Activated CD4-positive, alpha-beta T cell treated with anti-CD3 and anti-CD28 coated beads, Interleukin-2, amount 10 ng/mL, durations not matched to agents 7 days and 5 days (primary cell): ENCODE measurements at regions not wholly inside any gene's neighbourhood (a gene's known extent, or its start where the extent isn't known, plus 50 kb on each side); places are given as distances from the start of the nearest gene placed in this dataset.

ENCODE experiments used
- CTCF ChIA-PET: fragments of 350-600 bp; sonication (Branson Sonifier 250); formaldehyde crosslinking; loops from one replicate; lab custom pipeline; 2021; ENCODE audit warnings: antibody characterized with exemption; lab: Charles Lee
- POLR2A ChIA-PET: fragments of 350-600 bp; sonication (Branson Sonifier 250); formaldehyde crosslinking; loops from one replicate; lab custom pipeline; 2021; ENCODE audit warnings: antibody characterized with exemption; lab: Charles Lee
- DNase-seq: peaks from one replicate; pipeline ENCODE4 v3.0.0-alpha.2; 2020
- H3K27ac Mint-ChIP-seq: one replicate; pipeline ENCODE4 v1.8.0; 2021; ENCODE audit warnings: mild to moderate bottlenecking, moderate library complexity, mixed read lengths
- H3K27me3 Mint-ChIP-seq: one replicate; pipeline ENCODE4 v1.8.0; 2021; ENCODE audit warnings: mixed read lengths
- H3K36me3 Mint-ChIP-seq: one replicate; pipeline ENCODE4 v1.8.0; 2021; ENCODE audit warnings: low read depth, mixed read lengths
- H3K4me1 Mint-ChIP-seq: one replicate; pipeline ENCODE4 v1.8.0; 2021; ENCODE audit warnings: mixed read lengths
- H3K4me3 Mint-ChIP-seq: one replicate; pipeline ENCODE4 v1.8.0; 2021; ENCODE audit warnings: mild to moderate bottlenecking, moderate library complexity, mixed read lengths
- H3K9me3 Mint-ChIP-seq: one replicate; pipeline ENCODE4 v1.8.0; 2021; ENCODE audit warnings: mixed read lengths

- DNase-seq, result no peak
- ChIA-PET CTCF (no interaction called here), POLR2A (no interaction called here)
- Mint-ChIP-seq H3K4me3 (no peak overlapping the region), H3K4me1 (no peaks in the 10 kb centered on the region), H3K9me3 (no peaks in the 10 kb centered on the region), H3K27me3 (no peaks in the 10 kb centered on the region), H3K36me3 (no peaks in the 10 kb centered on the region), H3K27ac (no peak overlapping the region)
Measured at GRCh38 chr6:54017877-54018276, 93.4 kb upstream of the MLIP start.

GRCh38 chr6:54018722-54019121 lies 92.5 kb upstream of the MLIP start:
- Mint-ChIP-seq H3K27me3 (no peaks in the 10 kb centered on the region), H3K4me1 (no peaks in the 10 kb centered on the region), H3K9me3 (no peaks in the 10 kb centered on the region), H3K4me3 (no peak overlapping the region), H3K36me3 (no peaks in the 10 kb centered on the region), H3K27ac (no peak overlapping the region)
- DNase-seq, result no peak
- ChIA-PET POLR2A (no interaction called here), CTCF (no interaction called here)

- no peak for DNase-seq
Measured at GRCh38 chr6:54019860-54020259, 91.4 kb upstream of the MLIP start.

GRCh38 chr6:54020334-54020733 lies 90.9 kb upstream of the MLIP start:
- Mint-ChIP-seq H3K4me1 (no peaks in the 10 kb centered on the region), H3K27me3 (no peaks in the 10 kb centered on the region), H3K9me3 (no peaks in the 10 kb centered on the region), H3K36me3 (no peaks in the 10 kb centered on the region), H3K4me3 (no peak overlapping the region), H3K27ac (no peak overlapping the region)
- DNase-seq, result no peak
- CTCF ChIA-PET, result no interaction called here
- POLR2A ChIA-PET, result no interaction called here

More at GRCh38 chr6:54019860-54020259, 91.4 kb upstream of the MLIP start:
- POLR2A ChIA-PET, result no interaction called here
- H3K27me3 Mint-ChIP-seq, result no peaks in the 10 kb centered on the region
- H3K4me3 Mint-ChIP-seq, result no peak overlapping the region
- H3K9me3 Mint-ChIP-seq, result no peaks in the 10 kb centered on the region
- H3K27ac Mint-ChIP-seq, result no peak overlapping the region
- CTCF ChIA-PET, result no interaction called here
- no peaks in the 10 kb centered on the region for H3K4me1 Mint-ChIP-seq
- no peaks in the 10 kb centered on the region for H3K36me3 Mint-ChIP-seq

- no peaks in the 10 kb centered on the region for H3K36me3 Mint-ChIP-seq
- DNase-seq, result no peak
- no peaks in the 10 kb centered on the region for H3K4me1 Mint-ChIP-seq
- ChIA-PET CTCF (no interaction called here), POLR2A (no interaction called here)
- H3K4me3 Mint-ChIP-seq, result no peak overlapping the region
- H3K27ac Mint-ChIP-seq, result no peak overlapping the region
- no peaks in the 10 kb centered on the region for H3K27me3 Mint-ChIP-seq
- no peaks in the 10 kb centered on the region for H3K9me3 Mint-ChIP-seq
Measured at GRCh38 chr6:54026652-54027400, 84.4 kb upstream of the MLIP start.

GRCh38 chr6:54028170-54028569 lies 83.1 kb upstream of the MLIP start:
- POLR2A ChIA-PET, result no interaction called here

GRCh38 chr6:54029187-54029586 lies 82.1 kb upstream of the MLIP start:
- Mint-ChIP-seq H3K9me3 (no peaks in the 10 kb centered on the region), H3K36me3 (no peaks in the 10 kb centered on the region), H3K4me3 (no peak overlapping the region), H3K4me1 (no peaks in the 10 kb centered on the region), H3K27me3 (no peaks in the 10 kb centered on the region), H3K27ac (no peak overlapping the region)
- no peak for DNase-seq
- ChIA-PET POLR2A (no interaction called here), CTCF (no interaction called here)

More at GRCh38 chr6:54028170-54028569, 83.1 kb upstream of the MLIP start:
- no peak for DNase-seq
- no peaks in the 10 kb centered on the region for H3K36me3 Mint-ChIP-seq
- H3K4me1 Mint-ChIP-seq, result no peaks in the 10 kb centered on the region
- CTCF ChIA-PET, result no interaction called here
- no peaks in the 10 kb centered on the region for H3K27me3 Mint-ChIP-seq
- H3K9me3 Mint-ChIP-seq, result no peaks in the 10 kb centered on the region
- no peak overlapping the region for H3K4me3 Mint-ChIP-seq
- H3K27ac Mint-ChIP-seq, result no peak overlapping the region

- Mint-ChIP-seq H3K27me3 (no peaks in the 10 kb centered on the region), H3K9me3 (no peaks in the 10 kb centered on the region), H3K27ac (no peak overlapping the region), H3K4me3 (no peak overlapping the region), H3K4me1 (no peaks in the 10 kb centered on the region), H3K36me3 (no peaks in the 10 kb centered on the region)
- POLR2A ChIA-PET, result no interaction called here
- CTCF ChIA-PET, result no interaction called here
- DNase-seq, result no peak
Measured at GRCh38 chr6:54031169-54031568, 80.1 kb upstream of the MLIP start.

- H3K27me3 Mint-ChIP-seq, result no peaks in the 10 kb centered on the region
- H3K9me3 Mint-ChIP-seq, result no peaks in the 10 kb centered on the region
- H3K4me1 Mint-ChIP-seq, result no peaks in the 10 kb centered on the region
- no peaks in the 10 kb centered on the region for H3K36me3 Mint-ChIP-seq
- H3K4me3 Mint-ChIP-seq, result no peak overlapping the region
- CTCF ChIA-PET, result no interaction called here
- POLR2A ChIA-PET, result no interaction called here
- DNase-seq, result no peak
- no peak overlapping the region for H3K27ac Mint-ChIP-seq
Measured at GRCh38 chr6:54037277-54037779, 73.9 kb upstream of the MLIP start.

- DNase-seq, result no peak
- ChIA-PET CTCF (no interaction called here), POLR2A (no interaction called here)
- Mint-ChIP-seq H3K4me3 (no peak overlapping the region), H3K27ac (no peak overlapping the region), H3K9me3 (no peaks in the 10 kb centered on the region), H3K4me1 (no peaks in the 10 kb centered on the region), H3K27me3 (no peaks in the 10 kb centered on the region), H3K36me3 (no peaks in the 10 kb centered on the region)
Measured at GRCh38 chr6:54040545-54040944, 70.7 kb upstream of the MLIP start.

GRCh38 chr6:54041239-54041638 lies 70.0 kb upstream of the MLIP start:
- Mint-ChIP-seq H3K4me1 (no peaks in the 10 kb centered on the region), H3K27ac (no peak overlapping the region)
- CTCF ChIA-PET, result no interaction called here

GRCh38 chr6:54043360-54043759 lies 67.9 kb upstream of the MLIP start:
- ChIA-PET CTCF (no interaction called here), POLR2A (no interaction called here)
- Mint-ChIP-seq H3K4me3 (no peak overlapping the region), H3K9me3 (no peaks in the 10 kb centered on the region), H3K36me3 (no peaks in the 10 kb centered on the region), H3K4me1 (no peaks in the 10 kb centered on the region), H3K27ac (no peak overlapping the region), H3K27me3 (no peaks in the 10 kb centered on the region)
- DNase-seq, result no peak

More at GRCh38 chr6:54041239-54041638, 70.0 kb upstream of the MLIP start:
- Mint-ChIP-seq H3K4me3 (no peak overlapping the region), H3K36me3 (no peaks in the 10 kb centered on the region), H3K27me3 (no peaks in the 10 kb centered on the region), H3K9me3 (no peaks in the 10 kb centered on the region)
- POLR2A ChIA-PET, result no interaction called here
- DNase-seq, result no peak

- no peak for DNase-seq
- Mint-ChIP-seq H3K27ac (no peak overlapping the region), H3K36me3 (no peaks in the 10 kb centered on the region), H3K4me3 (no peak overlapping the region), H3K27me3 (no peaks in the 10 kb centered on the region), H3K4me1 (no peaks in the 10 kb centered on the region), H3K9me3 (no peaks in the 10 kb centered on the region)
- ChIA-PET CTCF (no interaction called here), POLR2A (no interaction called here)
Measured at GRCh38 chr6:54044059-54044458, 67.2 kb upstream of the MLIP start.

GRCh38 chr6:54048782-54049181 lies 62.5 kb upstream of the MLIP start:
- no peak for DNase-seq
- CTCF ChIA-PET, result interaction anchor here (0.6 kb wide), 1 partner anchor 84 kb away, joined by 3 read pairs; no protein-coding TSS in a partner anchor
- H3K36me3 Mint-ChIP-seq, result no peaks in the 10 kb centered on the region
- no peak overlapping the region for H3K27ac Mint-ChIP-seq
- H3K4me3 Mint-ChIP-seq, result no peak overlapping the region
- no peaks in the 10 kb centered on the region for H3K4me1 Mint-ChIP-seq
- no peaks in the 10 kb centered on the region for H3K27me3 Mint-ChIP-seq
- POLR2A ChIA-PET, result no interaction called here
- no peaks in the 10 kb centered on the region for H3K9me3 Mint-ChIP-seq
